ENCODE measurements at regions not wholly inside any gene's neighbourhood (a gene's known extent, or its start where the extent isn't known, plus 50 kb on each side); places are given as distances from the start of the nearest gene placed in this dataset.

GRCh38 chr11:110779108-110779507, 66.9 kb upstream of the ARHGAP20 start:
- H3K9me3 Mint-ChIP-seq = peaks cover 15% of the 10 kb centered on the region
- ATAC-seq (no peak), DNase-seq (ENCODE audit: low spot score) (no peak)
- no peaks in the 10 kb centered on the region for H3K27me3 Mint-ChIP-seq (ENCODE audit: low read depth)
- no peak overlapping the region for H3K4me3 Mint-ChIP-seq
- no peaks in the 10 kb centered on the region for H3K4me1 Mint-ChIP-seq
- ChIA-PET POLR2A (no interaction called here), CTCF (no interaction called here)
- peaks cover 3% of the 10 kb centered on the region; the same call in 1 of the 2 replicates for H3K36me3 Mint-ChIP-seq
- H3K27ac Mint-ChIP-seq = no peak overlapping the region
- TF ChIP-seq SMAD4 (CRISPR knock-in tag; IDR thresholded peaks at IDR 0.05) (no peak), ZNF263 (CRISPR knock-in tag; IDR thresholded peaks at IDR 0.05; ENCODE audit: low read depth) (no peak), ZNF219 (CRISPR knock-in tag; IDR thresholded peaks at IDR 0.05; ENCODE audit: borderline replicate concordance) (no peak), ELF4 (CRISPR knock-in tag; IDR thresholded peaks at IDR 0.05; ENCODE audit: low read depth) (no peak), TEAD1 (CRISPR knock-in tag; IDR thresholded peaks at IDR 0.05) (no peak), E2F4 (CRISPR knock-in tag; IDR thresholded peaks at IDR 0.05; ENCODE audit: borderline replicate concordance, low read depth) (no peak), ATF2 (CRISPR knock-in tag; IDR thresholded peaks at IDR 0.05; ENCODE audit: borderline replicate concordance, low read depth) (no peak), ZNF281 (CRISPR knock-in tag; IDR thresholded peaks at IDR 0.05) (no peak)
- TF ChIP-seq, protein P1, sequence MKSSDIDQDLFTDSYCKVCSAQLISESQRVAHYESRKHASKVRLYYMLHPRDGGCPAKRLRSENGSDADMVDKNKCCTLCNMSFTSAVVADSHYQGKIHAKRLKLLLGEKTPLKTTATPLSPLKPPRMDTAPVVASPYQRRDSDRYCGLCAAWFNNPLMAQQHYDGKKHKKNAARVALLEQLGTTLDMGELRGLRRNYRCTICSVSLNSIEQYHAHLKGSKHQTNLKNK (CRISPR knock-in tag; IDR thresholded peaks at IDR 0.05) = no peak
- TF ChIP-seq, protein P2, sequence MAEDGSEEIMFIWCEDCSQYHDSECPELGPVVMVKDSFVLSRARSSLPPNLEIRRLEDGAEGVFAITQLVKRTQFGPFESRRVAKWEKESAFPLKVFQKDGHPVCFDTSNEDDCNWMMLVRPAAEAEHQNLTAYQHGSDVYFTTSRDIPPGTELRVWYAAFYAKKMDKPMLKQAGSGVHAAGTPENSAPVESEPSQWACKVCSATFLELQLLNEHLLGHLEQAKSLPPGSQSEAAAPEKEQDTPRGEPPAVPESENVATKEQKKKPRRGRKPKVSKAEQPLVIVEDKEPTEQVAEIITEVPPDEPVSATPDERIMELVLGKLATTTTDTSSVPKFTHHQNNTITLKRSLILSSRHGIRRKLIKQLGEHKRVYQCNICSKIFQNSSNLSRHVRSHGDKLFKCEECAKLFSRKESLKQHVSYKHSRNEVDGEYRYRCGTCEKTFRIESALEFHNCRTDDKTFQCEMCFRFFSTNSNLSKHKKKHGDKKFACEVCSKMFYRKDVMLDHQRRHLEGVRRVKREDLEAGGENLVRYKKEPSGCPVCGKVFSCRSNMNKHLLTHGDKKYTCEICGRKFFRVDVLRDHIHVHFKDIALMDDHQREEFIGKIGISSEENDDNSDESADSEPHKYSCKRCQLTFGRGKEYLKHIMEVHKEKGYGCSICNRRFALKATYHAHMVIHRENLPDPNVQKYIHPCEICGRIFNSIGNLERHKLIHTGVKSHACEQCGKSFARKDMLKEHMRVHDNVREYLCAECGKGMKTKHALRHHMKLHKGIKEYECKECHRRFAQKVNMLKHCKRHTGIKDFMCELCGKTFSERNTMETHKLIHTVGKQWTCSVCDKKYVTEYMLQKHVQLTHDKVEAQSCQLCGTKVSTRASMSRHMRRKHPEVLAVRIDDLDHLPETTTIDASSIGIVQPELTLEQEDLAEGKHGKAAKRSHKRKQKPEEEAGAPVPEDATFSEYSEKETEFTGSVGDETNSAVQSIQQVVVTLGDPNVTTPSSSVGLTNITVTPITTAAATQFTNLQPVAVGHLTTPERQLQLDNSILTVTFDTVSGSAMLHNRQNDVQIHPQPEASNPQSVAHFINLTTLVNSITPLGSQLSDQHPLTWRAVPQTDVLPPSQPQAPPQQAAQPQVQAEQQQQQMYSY (CRISPR knock-in tag; IDR thresholded peaks at IDR 0.05) = no peak

DNA sequence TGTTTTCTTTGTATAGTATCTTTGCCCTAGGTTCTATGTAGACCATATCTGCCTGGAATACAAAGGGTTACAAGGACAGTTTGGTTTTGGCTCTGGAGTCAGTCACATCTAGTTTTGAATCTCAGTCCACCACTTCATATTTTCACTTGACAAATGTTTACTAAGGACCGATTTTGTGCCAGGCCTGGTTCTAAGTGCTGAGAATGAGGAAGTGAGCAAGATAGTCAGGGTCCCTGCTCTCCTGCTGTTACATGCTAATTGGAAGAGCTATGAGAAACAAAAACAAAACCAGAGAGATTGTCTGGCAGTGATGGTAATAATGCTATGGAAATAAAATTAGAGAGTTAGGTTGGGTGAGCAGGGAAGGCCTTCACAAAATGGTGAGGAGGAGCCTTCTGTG, 66.1 kb upstream of the ARHGAP20 start:
- DNase-seq (ENCODE audit: low spot score) (no peak), ATAC-seq (no peak)
- H3K4me3 Mint-ChIP-seq = no peak overlapping the region
- ChIA-PET POLR2A (no interaction called here), CTCF (no interaction called here)
- H3K4me1 Mint-ChIP-seq = no peaks in the 10 kb centered on the region
- no peaks in the 10 kb centered on the region for H3K27me3 Mint-ChIP-seq (ENCODE audit: low read depth)
- H3K9me3 Mint-ChIP-seq = peaks cover 15% of the 10 kb centered on the region
- peaks cover 3% of the 10 kb centered on the region; the same call in 1 of the 2 replicates for H3K36me3 Mint-ChIP-seq
- no peak overlapping the region for H3K27ac Mint-ChIP-seq
- TF ChIP-seq ELF4 (CRISPR knock-in tag; IDR thresholded peaks at IDR 0.05; ENCODE audit: low read depth) (no peak), CTCF (IDR thresholded peaks at IDR 0.05) (no peak), ESRRA (CRISPR knock-in tag; IDR thresholded peaks at IDR 0.05; ENCODE audit: borderline replicate concordance) (no peak), ATF2 (CRISPR knock-in tag; IDR thresholded peaks at IDR 0.05; ENCODE audit: borderline replicate concordance, low read depth) (no peak), FOXJ3 (CRISPR knock-in tag; IDR thresholded peaks at IDR 0.05; ENCODE audit: borderline replicate concordance) (no peak), SMAD3 (CRISPR knock-in tag; IDR thresholded peaks at IDR 0.05; ENCODE audit: borderline replicate concordance) (no peak), MYBL2 (CRISPR knock-in tag; IDR thresholded peaks at IDR 0.05) (no peak)
- TF ChIP-seq, protein P3, sequence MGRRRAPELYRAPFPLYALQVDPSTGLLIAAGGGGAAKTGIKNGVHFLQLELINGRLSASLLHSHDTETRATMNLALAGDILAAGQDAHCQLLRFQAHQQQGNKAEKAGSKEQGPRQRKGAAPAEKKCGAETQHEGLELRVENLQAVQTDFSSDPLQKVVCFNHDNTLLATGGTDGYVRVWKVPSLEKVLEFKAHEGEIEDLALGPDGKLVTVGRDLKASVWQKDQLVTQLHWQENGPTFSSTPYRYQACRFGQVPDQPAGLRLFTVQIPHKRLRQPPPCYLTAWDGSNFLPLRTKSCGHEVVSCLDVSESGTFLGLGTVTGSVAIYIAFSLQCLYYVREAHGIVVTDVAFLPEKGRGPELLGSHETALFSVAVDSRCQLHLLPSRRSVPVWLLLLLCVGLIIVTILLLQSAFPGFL (CRISPR knock-in tag; IDR thresholded peaks at IDR 0.05; ENCODE audit: borderline replicate concordance) = no peak
- TF ChIP-seq, protein P4, sequence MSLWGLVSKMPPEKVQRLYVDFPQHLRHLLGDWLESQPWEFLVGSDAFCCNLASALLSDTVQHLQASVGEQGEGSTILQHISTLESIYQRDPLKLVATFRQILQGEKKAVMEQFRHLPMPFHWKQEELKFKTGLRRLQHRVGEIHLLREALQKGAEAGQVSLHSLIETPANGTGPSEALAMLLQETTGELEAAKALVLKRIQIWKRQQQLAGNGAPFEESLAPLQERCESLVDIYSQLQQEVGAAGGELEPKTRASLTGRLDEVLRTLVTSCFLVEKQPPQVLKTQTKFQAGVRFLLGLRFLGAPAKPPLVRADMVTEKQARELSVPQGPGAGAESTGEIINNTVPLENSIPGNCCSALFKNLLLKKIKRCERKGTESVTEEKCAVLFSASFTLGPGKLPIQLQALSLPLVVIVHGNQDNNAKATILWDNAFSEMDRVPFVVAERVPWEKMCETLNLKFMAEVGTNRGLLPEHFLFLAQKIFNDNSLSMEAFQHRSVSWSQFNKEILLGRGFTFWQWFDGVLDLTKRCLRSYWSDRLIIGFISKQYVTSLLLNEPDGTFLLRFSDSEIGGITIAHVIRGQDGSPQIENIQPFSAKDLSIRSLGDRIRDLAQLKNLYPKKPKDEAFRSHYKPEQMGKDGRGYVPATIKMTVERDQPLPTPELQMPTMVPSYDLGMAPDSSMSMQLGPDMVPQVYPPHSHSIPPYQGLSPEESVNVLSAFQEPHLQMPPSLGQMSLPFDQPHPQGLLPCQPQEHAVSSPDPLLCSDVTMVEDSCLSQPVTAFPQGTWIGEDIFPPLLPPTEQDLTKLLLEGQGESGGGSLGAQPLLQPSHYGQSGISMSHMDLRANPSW (CRISPR knock-in tag; conservative IDR thresholded peaks at IDR 0.05; ENCODE audit: low read depth) = no peak
